ENCODE measurements at regions not wholly inside any gene's neighbourhood (a gene's known extent, or its start where the extent isn't known, plus 50 kb on each side); places are given as distances from the start of the nearest gene placed in this dataset.

DNA sequence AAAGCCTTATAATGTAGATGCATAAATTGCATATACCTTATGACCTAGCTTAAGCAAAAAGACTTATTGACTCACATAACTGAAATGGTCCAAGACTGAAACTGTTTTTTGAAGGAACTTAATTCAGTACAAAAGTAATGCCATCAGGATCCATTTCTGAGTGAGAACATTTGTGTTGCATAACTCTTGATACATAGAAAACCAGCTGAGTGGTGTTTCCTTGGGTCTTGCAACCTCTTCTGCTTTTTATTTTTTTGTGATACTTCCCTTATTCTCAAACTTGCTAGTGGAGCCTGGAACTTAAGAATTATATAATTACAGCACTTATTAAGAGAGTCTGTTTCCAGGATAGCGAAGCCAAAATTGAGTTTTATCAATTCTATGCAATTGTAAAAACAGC is 272.0 kb downstream of the MAN2A1 start:
- POLR2A ChIA-PET = no interaction called here
- H3K4me1 ChIP-seq (ENCODE audit: control insufficient read depth in 1 of 2, insufficient read depth in 2 of 2, low read length in 2 of 2) = no peaks in the 10 kb centered on the region
- H4K20me1 ChIP-seq (ENCODE audit: insufficient read depth) = no peaks in the 10 kb centered on the region
- H3K9me3 ChIP-seq (ENCODE audit: control insufficient read depth in 1 of 2, insufficient read depth in 1 of 2, low read depth in 1 of 2, low read length in 2 of 2) = no peaks in the 10 kb centered on the region
- no peak overlapping the region for H3K4me2 ChIP-seq (ENCODE audit: low read length)
- TF ChIP-seq SRF (IDR thresholded peaks at IDR 0.05; ENCODE audit: low read depth) = no peak
- TF ChIP-seq ZNF274 (IDR thresholded peaks at IDR 0.05; ENCODE audit: low read depth, low read length) = no peak
- TF ChIP-seq, protein P1, sequence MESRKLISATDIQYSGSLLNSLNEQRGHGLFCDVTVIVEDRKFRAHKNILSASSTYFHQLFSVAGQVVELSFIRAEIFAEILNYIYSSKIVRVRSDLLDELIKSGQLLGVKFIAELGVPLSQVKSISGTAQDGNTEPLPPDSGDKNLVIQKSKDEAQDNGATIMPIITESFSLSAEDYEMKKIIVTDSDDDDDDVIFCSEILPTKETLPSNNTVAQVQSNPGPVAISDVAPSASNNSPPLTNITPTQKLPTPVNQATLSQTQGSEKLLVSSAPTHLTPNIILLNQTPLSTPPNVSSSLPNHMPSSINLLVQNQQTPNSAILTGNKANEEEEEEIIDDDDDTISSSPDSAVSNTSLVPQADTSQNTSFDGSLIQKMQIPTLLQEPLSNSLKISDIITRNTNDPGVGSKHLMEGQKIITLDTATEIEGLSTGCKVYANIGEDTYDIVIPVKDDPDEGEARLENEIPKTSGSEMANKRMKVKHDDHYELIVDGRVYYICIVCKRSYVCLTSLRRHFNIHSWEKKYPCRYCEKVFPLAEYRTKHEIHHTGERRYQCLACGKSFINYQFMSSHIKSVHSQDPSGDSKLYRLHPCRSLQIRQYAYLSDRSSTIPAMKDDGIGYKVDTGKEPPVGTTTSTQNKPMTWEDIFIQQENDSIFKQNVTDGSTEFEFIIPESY (IDR thresholded peaks at IDR 0.05; ENCODE audit: extremely low read depth, insufficient replicate concordance, low read length) = no peak
- no peak for TF ChIP-seq EZH2 (IDR thresholded peaks at IDR 0.05)
- TF ChIP-seq YY1 (IDR thresholded peaks at IDR 0.05; ENCODE audit: extremely low read depth, insufficient replicate concordance, low read depth, low read length) = no peak
- TF ChIP-seq EGR1 (IDR thresholded peaks at IDR 0.05; ENCODE audit: low read depth) = no peak
- no peak for TF ChIP-seq EZH2phosphoT487 (IDR thresholded peaks at IDR 0.05; ENCODE audit: borderline replicate concordance)
- no peak for TF ChIP-seq RAD21 (IDR thresholded peaks at IDR 0.05; ENCODE audit: low read depth)
- TF ChIP-seq SP1 (IDR thresholded peaks at IDR 0.05; ENCODE audit: low read depth) = no peak
- TF ChIP-seq, protein P2, sequence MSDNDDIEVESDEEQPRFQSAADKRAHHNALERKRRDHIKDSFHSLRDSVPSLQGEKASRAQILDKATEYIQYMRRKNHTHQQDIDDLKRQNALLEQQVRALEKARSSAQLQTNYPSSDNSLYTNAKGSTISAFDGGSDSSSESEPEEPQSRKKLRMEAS (IDR thresholded peaks at IDR 0.05) = no peak
- TF ChIP-seq FOSL1 (IDR thresholded peaks at IDR 0.05; ENCODE audit: low read depth) = no peak
- no peak for TF ChIP-seq ZFX (IDR thresholded peaks at IDR 0.05)
- TF ChIP-seq CEBPB (IDR thresholded peaks at IDR 0.05; ENCODE audit: low read depth) = no peak
- TF ChIP-seq TCF7L2 (IDR thresholded peaks at IDR 0.05; ENCODE audit: borderline replicate concordance, extremely low read depth, insufficient read depth, insufficient read length) = no peak
- TF ChIP-seq SIN3A (IDR thresholded peaks at IDR 0.05; ENCODE audit: low read depth) = no peak
- TF ChIP-seq, protein P3, sequence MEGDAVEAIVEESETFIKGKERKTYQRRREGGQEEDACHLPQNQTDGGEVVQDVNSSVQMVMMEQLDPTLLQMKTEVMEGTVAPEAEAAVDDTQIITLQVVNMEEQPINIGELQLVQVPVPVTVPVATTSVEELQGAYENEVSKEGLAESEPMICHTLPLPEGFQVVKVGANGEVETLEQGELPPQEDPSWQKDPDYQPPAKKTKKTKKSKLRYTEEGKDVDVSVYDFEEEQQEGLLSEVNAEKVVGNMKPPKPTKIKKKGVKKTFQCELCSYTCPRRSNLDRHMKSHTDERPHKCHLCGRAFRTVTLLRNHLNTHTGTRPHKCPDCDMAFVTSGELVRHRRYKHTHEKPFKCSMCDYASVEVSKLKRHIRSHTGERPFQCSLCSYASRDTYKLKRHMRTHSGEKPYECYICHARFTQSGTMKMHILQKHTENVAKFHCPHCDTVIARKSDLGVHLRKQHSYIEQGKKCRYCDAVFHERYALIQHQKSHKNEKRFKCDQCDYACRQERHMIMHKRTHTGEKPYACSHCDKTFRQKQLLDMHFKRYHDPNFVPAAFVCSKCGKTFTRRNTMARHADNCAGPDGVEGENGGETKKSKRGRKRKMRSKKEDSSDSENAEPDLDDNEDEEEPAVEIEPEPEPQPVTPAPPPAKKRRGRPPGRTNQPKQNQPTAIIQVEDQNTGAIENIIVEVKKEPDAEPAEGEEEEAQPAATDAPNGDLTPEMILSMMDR (IDR thresholded peaks at IDR 0.05 in 2 of 3, conservative IDR thresholded peaks at IDR 0.05 in 1 of 3; ENCODE audit: borderline replicate concordance in 1 of 3, insufficient read depth in 1 of 3, low read depth in 2 of 3, low read length in 2 of 3) = no peak
- TF ChIP-seq POLR2A (IDR thresholded peaks at IDR 0.05; ENCODE audit: borderline replicate concordance, extremely low read depth, insufficient read depth, insufficient read length) = no peak
- no peak for TF ChIP-seq JUND (IDR thresholded peaks at IDR 0.05)
- TF ChIP-seq, protein P4, sequence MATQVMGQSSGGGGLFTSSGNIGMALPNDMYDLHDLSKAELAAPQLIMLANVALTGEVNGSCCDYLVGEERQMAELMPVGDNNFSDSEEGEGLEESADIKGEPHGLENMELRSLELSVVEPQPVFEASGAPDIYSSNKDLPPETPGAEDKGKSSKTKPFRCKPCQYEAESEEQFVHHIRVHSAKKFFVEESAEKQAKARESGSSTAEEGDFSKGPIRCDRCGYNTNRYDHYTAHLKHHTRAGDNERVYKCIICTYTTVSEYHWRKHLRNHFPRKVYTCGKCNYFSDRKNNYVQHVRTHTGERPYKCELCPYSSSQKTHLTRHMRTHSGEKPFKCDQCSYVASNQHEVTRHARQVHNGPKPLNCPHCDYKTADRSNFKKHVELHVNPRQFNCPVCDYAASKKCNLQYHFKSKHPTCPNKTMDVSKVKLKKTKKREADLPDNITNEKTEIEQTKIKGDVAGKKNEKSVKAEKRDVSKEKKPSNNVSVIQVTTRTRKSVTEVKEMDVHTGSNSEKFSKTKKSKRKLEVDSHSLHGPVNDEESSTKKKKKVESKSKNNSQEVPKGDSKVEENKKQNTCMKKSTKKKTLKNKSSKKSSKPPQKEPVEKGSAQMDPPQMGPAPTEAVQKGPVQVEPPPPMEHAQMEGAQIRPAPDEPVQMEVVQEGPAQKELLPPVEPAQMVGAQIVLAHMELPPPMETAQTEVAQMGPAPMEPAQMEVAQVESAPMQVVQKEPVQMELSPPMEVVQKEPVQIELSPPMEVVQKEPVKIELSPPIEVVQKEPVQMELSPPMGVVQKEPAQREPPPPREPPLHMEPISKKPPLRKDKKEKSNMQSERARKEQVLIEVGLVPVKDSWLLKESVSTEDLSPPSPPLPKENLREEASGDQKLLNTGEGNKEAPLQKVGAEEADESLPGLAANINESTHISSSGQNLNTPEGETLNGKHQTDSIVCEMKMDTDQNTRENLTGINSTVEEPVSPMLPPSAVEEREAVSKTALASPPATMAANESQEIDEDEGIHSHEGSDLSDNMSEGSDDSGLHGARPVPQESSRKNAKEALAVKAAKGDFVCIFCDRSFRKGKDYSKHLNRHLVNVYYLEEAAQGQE (IDR thresholded peaks at IDR 0.05; ENCODE audit: low read depth) = no peak
- TF ChIP-seq ELF1 (IDR thresholded peaks at IDR 0.05; ENCODE audit: borderline replicate concordance, low read depth) = no peak
- ATAC-seq = no peak
- CTCF ChIA-PET = no interaction called here
- no peaks in the 10 kb centered on the region for H3K27me3 ChIP-seq (ENCODE audit: insufficient read depth, low read length)
- H3K9ac ChIP-seq (ENCODE audit: low read length) = no peak overlapping the region
- H3K9me2 ChIP-seq (ENCODE audit: insufficient read depth) = no peaks in the 10 kb centered on the region
- H3K27ac ChIP-seq (ENCODE audit: low read depth, low read length) = no peak overlapping the region
- H3K36me3 ChIP-seq (ENCODE audit: control insufficient read depth in 1 of 2, insufficient read depth in 2 of 2, low read length in 2 of 2) = no peaks in the 10 kb centered on the region
- H2AFZ ChIP-seq (ENCODE audit: low read depth, low read length, poor library complexity, severe bottlenecking) = no peak overlapping the region
- intact Hi-C loops (cut with micrococcal nuclease) = no loop called here
- BruUV-seq (replicated peaks) = no TSS peak
- no peak overlapping the region for H3K4me3 ChIP-seq (replicated peaks in 1 of 2; ENCODE audit: low read depth in 1 of 2, low read length in 2 of 2)
- no peak for DNase-seq (ENCODE audit: low read depth, low spot score)
- H3K79me2 ChIP-seq (ENCODE audit: insufficient read depth, low read length) = no peaks in the 10 kb centered on the region
- RAD21 ChIA-PET (ENCODE audit: low non-redundant PET in 1 of 2, low total read pairs in 2 of 2, uncharacterized antibody in 2 of 2, unreplicated experiment in 2 of 2) = no interaction called here
